ENCODE measurements at regions not wholly inside any gene's neighbourhood (a gene's known extent, or its start where the extent isn't known, plus 50 kb on each side); places are given as distances from the start of the nearest gene placed in this dataset.
"Not testable (repeated sequence)": the region's sequence is repeated elsewhere in the genome, so short reads cannot be mapped to it uniquely, and the experiment has no call there.

GRCh38 chr1:30467101-30467500 lies 256.3 kb downstream of the MATN1 start:
- Mint-ChIP-seq H3K27ac (no peak overlapping the region), H3K4me3 (no peak overlapping the region), H3K9me3 (no peaks in the 10 kb centered on the region), H3K4me1 (ENCODE audit: low read depth) (no peaks in the 10 kb centered on the region), H3K27me3 (ENCODE audit: low read depth) (no peaks in the 10 kb centered on the region), H3K36me3 (ENCODE audit: low read depth) (no peaks in the 10 kb centered on the region)
- DNase-seq (ENCODE audit: low spot score), result no peak

DNA sequence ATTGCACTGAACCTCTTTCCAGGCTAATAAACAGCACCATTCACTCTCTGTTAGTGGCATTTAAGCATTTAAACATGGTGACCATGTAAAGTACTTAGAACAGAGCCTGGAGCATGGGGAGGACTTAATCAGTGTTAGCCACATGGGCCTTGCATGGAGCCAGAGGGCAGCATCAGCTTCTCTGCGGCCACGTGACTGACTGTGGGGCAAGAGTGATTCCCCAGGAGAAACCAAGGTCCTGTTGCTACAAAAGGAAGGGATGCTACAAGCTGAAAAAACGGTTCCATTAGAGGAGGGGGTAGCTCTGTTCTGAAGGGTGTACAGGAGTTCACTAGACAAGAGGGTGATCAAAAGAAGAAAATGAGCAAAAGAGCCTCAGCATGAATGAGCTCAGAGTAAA lies 256.8 kb downstream of the MATN1 start:
- no peak for DNase-seq (ENCODE audit: low spot score)
- Mint-ChIP-seq H3K4me1 (ENCODE audit: low read depth) (no peaks in the 10 kb centered on the region), H3K4me3 (no peak overlapping the region), H3K9me3 (no peaks in the 10 kb centered on the region), H3K36me3 (ENCODE audit: low read depth) (no peaks in the 10 kb centered on the region), H3K27ac (no peak overlapping the region), H3K27me3 (ENCODE audit: low read depth) (no peaks in the 10 kb centered on the region)

DNA sequence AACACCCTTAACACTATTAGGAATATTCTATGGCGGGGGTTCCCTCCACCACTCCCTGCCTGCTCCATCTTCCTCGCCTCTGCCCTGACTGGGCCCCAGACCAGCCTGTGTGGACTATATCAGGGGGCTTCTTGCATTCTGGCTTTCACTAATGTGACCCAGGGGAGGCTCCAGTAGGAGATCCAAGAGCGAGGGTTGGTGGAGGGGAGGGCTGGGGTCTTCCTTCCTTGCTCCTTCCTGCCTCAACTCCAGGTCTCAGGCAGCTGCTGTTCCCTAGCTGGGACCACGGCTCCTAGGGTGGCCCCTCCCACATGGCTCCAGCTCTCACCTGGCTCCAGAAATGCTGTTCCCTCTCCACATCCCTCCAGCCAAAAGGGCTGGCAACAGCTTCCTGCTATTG lies 257.4 kb downstream of the MATN1 start:
- Mint-ChIP-seq H3K27ac (no peak overlapping the region), H3K9me3 (no peaks in the 10 kb centered on the region), H3K4me1 (ENCODE audit: low read depth) (no peaks in the 10 kb centered on the region), H3K4me3 (no peak overlapping the region), H3K27me3 (ENCODE audit: low read depth) (no peaks in the 10 kb centered on the region), H3K36me3 (ENCODE audit: low read depth) (no peaks in the 10 kb centered on the region)
- DNase-seq (ENCODE audit: low spot score), result no peak

DNA sequence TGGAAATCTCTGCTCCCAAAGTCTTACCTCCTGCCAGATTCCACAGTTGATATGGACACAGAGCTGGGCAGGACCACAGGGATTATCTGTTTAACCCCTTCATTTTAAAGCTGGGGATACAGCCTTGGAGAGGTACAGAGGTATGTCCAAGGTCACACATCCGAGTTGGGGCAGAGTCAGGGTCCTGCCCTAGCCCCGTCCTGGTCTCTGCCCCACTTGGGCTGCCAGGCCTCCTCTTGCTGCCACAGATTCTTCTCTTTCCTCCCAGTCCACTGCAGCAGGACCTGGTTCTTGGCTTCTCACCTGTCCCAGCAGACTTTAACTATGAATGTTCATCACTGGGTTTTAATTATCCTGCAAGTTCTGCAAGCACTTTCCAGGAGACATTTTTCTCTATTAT lies 258.3 kb downstream of the MATN1 start:
- no peak for DNase-seq (ENCODE audit: low spot score)
- no peaks in the 10 kb centered on the region for H3K4me1 Mint-ChIP-seq (ENCODE audit: low read depth)
- H3K27ac Mint-ChIP-seq, result no peak overlapping the region
- H3K27me3 Mint-ChIP-seq (ENCODE audit: low read depth), result no peaks in the 10 kb centered on the region
- H3K4me3 Mint-ChIP-seq, result no peak overlapping the region
- no peaks in the 10 kb centered on the region for H3K36me3 Mint-ChIP-seq (ENCODE audit: low read depth)
- no peaks in the 10 kb centered on the region for H3K9me3 Mint-ChIP-seq

- Mint-ChIP-seq H3K4me1 (ENCODE audit: low read depth) (no peaks in the 10 kb centered on the region), H3K4me3 (no peak overlapping the region), H3K36me3 (ENCODE audit: low read depth) (no peaks in the 10 kb centered on the region), H3K27me3 (ENCODE audit: low read depth) (no peaks in the 10 kb centered on the region), H3K27ac (no peak overlapping the region), H3K9me3 (no peaks in the 10 kb centered on the region)
- DNase-seq (ENCODE audit: low spot score), result no peak
Measured at GRCh38 chr1:30464187-30464617, 259.2 kb downstream of the MATN1 start.

GRCh38 chr1:30462826-30463425 lies 260.5 kb downstream of the MATN1 start:
- Mint-ChIP-seq H3K9me3 (no peaks in the 10 kb centered on the region), H3K27me3 (ENCODE audit: low read depth) (peaks cover 3% of the 10 kb centered on the region), H3K4me3 (no peak overlapping the region), H3K36me3 (ENCODE audit: low read depth) (no peaks in the 10 kb centered on the region), H3K27ac (no peak overlapping the region), H3K4me1 (ENCODE audit: low read depth) (no peaks in the 10 kb centered on the region)
- DNase-seq (ENCODE audit: low spot score), result no peak

DNA sequence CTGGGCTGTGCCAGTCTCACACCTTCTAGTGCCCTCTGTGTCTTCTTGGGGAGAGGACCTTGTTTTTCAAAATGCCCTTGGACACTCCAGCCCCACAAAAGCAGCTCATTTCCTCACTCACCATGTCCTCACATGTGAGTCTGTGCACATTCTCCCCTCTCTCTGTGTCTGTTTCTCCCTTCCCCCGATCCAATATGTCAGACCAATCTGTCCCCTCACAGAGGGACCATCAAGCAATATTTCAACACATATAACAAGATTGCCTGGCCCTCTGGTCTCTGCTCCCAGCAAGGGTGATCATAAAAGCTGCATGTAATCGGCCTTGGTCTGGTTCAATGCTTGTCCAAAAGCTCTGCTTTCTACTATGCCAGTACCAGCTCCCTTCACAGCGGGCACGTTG lies 261.2 kb downstream of the MATN1 start:
- no peaks in the 10 kb centered on the region for H3K36me3 Mint-ChIP-seq (ENCODE audit: low read depth)
- no peak overlapping the region for H3K27ac Mint-ChIP-seq
- no peaks in the 10 kb centered on the region for H3K9me3 Mint-ChIP-seq
- H3K4me3 Mint-ChIP-seq, result no peak overlapping the region
- peaks cover 4% of the 10 kb centered on the region for H3K27me3 Mint-ChIP-seq (ENCODE audit: low read depth)
- DNase-seq (ENCODE audit: low spot score), result no peak
- no peaks in the 10 kb centered on the region for H3K4me1 Mint-ChIP-seq (ENCODE audit: low read depth)

GRCh38 chr1:30461640-30462039 lies 261.7 kb downstream of the MATN1 start:
- no peaks in the 10 kb centered on the region for H3K36me3 Mint-ChIP-seq (ENCODE audit: low read depth)
- no peaks in the 10 kb centered on the region for H3K9me3 Mint-ChIP-seq
- H3K27ac Mint-ChIP-seq, result no peak overlapping the region
- no peak for DNase-seq (ENCODE audit: low spot score)
- H3K4me3 Mint-ChIP-seq, result no peak overlapping the region
- peaks cover 4% of the 10 kb centered on the region for H3K27me3 Mint-ChIP-seq (ENCODE audit: low read depth)
- H3K4me1 Mint-ChIP-seq (ENCODE audit: low read depth), result no peaks in the 10 kb centered on the region

DNA sequence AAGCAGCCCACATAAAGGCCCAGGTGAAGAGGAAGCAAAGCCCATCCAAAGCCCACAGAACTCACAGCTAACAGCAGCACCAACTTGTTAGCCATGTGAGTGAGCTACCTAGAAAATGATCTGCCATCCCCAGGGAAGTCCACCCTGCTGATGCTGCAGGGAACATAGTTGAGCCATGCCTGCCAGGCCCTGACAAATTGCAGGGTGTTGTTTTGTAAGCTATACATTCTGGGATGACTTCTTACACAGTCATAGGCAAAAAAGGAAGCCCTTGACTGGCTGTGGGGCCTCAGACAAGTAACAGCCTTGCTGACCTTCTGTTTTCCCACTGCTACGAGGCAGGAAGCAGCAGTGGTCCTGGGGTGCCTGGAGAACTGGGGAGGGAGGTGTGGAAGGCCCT lies 262.7 kb downstream of the MATN1 start:
- Mint-ChIP-seq H3K9me3 (no peaks in the 10 kb centered on the region), H3K4me1 (ENCODE audit: low read depth) (no peaks in the 10 kb centered on the region), H3K36me3 (ENCODE audit: low read depth) (no peaks in the 10 kb centered on the region), H3K4me3 (no peak overlapping the region), H3K27ac (no peak overlapping the region), H3K27me3 (ENCODE audit: low read depth) (peaks cover 4% of the 10 kb centered on the region)
- DNase-seq (ENCODE audit: low spot score), result no peak

DNA sequence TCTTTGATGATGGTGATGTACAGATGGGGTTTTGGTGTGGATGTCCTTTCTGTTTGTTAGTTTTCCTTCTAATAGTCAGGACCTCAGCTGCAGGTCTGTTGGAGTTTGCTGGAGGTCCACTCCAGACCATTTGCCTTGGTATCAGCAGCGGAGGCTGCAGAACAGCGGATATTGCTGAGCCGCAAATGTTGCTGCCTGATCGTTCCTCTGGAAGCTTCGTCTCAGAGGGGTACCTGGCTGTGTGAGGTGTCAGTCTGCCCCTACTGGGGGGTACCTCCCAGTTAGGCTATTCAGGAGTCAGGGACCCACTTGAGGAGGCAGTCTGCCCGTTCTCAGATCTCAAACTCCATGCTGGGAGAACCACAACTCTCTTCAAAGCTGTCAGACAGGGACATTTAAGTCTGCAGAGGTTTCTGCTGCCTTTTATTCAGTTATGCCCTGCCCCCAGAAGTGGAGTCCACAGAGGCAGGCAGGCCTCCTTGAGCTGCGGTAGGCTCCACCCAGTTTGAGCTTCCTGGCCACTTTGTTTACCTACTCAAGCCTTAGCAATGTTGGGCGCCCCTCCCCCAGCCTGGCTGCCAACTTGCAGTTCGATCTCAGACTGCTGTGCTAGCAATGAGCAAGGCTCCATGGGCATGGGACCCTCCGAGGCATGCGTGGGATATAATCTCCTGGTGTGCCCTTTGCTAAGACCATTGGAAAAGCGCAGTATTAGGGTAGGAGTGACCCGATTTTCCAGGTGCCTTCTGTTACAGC lies 264.5 kb downstream of the MATN1 start:
- not testable (repeated sequence) for H3K4me1 Mint-ChIP-seq (ENCODE audit: low read depth); DNase-seq (ENCODE audit: low spot score); H3K9me3 Mint-ChIP-seq; H3K36me3 Mint-ChIP-seq (ENCODE audit: low read depth); H3K4me3 Mint-ChIP-seq; H3K27me3 Mint-ChIP-seq (ENCODE audit: low read depth); H3K27ac Mint-ChIP-seq

DNA sequence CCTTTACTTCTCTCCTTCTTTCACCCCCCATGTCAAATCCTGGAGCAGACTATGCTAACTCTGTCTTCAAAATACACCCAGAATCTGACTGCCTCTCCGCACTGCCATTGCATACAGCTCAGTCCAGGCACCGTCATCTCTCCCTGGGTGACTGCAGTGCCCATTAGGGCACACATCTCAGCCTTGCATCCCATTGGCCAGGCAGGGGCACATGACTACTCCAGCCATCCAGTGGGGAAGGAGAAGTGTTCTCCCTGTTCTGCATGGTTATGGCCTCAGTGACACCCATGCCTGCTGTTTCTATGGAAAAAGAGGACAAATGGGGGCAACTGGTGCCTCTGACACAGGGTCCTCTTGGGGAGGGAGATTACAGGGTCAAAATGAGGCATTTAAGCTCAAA lies 270.5 kb downstream of the MATN1 start:
- Mint-ChIP-seq H3K27me3 (ENCODE audit: low read depth) (peaks cover under 1% of the 10 kb centered on the region), H3K36me3 (ENCODE audit: low read depth) (no peaks in the 10 kb centered on the region), H3K4me3 (no peak overlapping the region), H3K4me1 (ENCODE audit: low read depth) (no peaks in the 10 kb centered on the region), H3K27ac (no peak overlapping the region), H3K9me3 (no peaks in the 10 kb centered on the region)
- DNase-seq (ENCODE audit: low spot score), result no peak

DNA sequence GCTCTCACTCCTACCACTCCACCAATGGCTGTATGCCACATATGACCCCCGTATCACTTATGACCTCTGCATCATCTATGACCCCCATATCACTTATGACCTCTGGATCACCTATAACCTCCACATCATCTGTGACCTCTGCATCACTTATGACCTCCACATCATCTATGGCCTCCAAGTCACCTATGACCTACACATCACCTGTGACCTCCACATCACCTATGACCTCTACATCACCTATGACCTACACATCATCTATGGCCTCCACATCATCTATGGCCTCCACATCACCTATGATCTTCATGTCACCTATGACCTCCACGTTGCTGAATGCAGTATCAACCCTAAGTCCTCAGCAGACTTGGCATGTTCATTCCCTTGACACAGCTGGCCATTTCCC lies 271.2 kb downstream of the MATN1 start:
- H3K9me3 Mint-ChIP-seq, result no peaks in the 10 kb centered on the region
- DNase-seq (ENCODE audit: low spot score), result no peak
- no peak overlapping the region for H3K4me3 Mint-ChIP-seq
- no peaks in the 10 kb centered on the region for H3K27me3 Mint-ChIP-seq (ENCODE audit: low read depth)
- H3K4me1 Mint-ChIP-seq (ENCODE audit: low read depth), result no peaks in the 10 kb centered on the region
- no peaks in the 10 kb centered on the region for H3K36me3 Mint-ChIP-seq (ENCODE audit: low read depth)
- no peak overlapping the region for H3K27ac Mint-ChIP-seq

- Mint-ChIP-seq H3K4me1 (ENCODE audit: low read depth) (no peaks in the 10 kb centered on the region), H3K36me3 (ENCODE audit: low read depth) (no peaks in the 10 kb centered on the region), H3K27me3 (ENCODE audit: low read depth) (no peaks in the 10 kb centered on the region), H3K27ac (no peak overlapping the region), H3K9me3 (no peaks in the 10 kb centered on the region), H3K4me3 (no peak overlapping the region)
- DNase-seq (ENCODE audit: low spot score), result no peak
Measured at GRCh38 chr1:30451532-30452125, 271.8 kb downstream of the MATN1 start.

DNA sequence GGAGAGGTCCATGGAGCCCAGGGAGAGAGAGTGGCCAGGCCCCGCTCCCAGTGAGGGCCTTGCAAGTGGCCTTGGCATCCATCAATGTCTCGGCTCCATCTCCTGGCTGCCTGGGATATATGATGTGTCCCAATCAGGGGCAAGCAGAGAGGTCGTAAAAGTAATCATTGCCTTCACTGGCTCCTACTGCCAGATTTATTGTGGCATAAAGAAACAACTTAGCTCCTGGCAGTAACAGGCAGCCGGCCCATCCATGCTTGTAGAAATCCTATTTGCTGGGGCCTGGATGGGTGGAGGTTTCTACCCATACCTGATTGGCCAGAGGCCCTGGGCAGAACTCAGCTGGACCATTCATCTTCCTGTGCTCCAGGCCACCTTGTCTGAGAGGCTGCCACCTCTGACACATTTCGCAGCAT lies 272.6 kb downstream of the MATN1 start:
- Mint-ChIP-seq H3K27me3 (ENCODE audit: low read depth) (no peaks in the 10 kb centered on the region), H3K27ac (no peak overlapping the region), H3K36me3 (ENCODE audit: low read depth) (no peaks in the 10 kb centered on the region), H3K4me3 (no peak overlapping the region), H3K9me3 (no peaks in the 10 kb centered on the region), H3K4me1 (ENCODE audit: low read depth) (no peaks in the 10 kb centered on the region)
- DNase-seq (ENCODE audit: low spot score), result no peak
